ENCODE measurements at regions not wholly inside any gene's neighbourhood (a gene's known extent, or its start where the extent isn't known, plus 50 kb on each side); places are given as distances from the start of the nearest gene placed in this dataset.

DNA sequence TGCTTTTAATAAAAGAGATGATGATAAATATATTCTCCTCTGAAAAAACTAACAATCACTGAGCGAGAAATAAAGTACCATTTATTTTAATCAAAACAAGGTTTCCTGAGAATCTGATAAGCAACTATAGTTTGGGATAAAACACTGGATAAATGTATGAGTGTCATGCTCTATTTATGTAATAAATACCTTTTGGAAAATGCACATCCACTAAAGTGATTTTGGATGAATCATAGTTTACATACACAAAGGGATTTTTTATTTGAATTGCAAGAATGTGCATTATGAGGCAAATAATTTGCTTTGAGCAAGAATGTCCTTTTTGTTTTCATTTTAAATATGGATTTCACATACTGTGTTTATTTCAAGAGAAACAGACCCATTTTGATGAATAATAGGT, 1483.5 kb downstream of the MRPL39 start:
- H3K4me1 ChIP-seq (ENCODE audit: insufficient read depth, low read length), result no peaks in the 10 kb centered on the region
- H3K36me3 ChIP-seq (ENCODE audit: insufficient read depth, low read length), result no peaks in the 10 kb centered on the region
- intact Hi-C loops (cut with micrococcal nuclease), result no loop called here
- Mint-ChIP-seq H3K27me3 (no peaks in the 10 kb centered on the region), H3K4me1 (no peaks in the 10 kb centered on the region), H3K9me3 (peaks cover 0 to 2% (median 0%) of the 10 kb centered on the region in 8 donors), H3K27ac (no peak overlapping the region), H3K36me3 (no peaks in the 10 kb centered on the region), H3K4me3 (no peak overlapping the region)
- H3K4me3 ChIP-seq (ENCODE audit: low read length in 2 of 2), result no peak overlapping the region
- H3K27ac ChIP-seq (ENCODE audit: low read depth, low read length), result no peak overlapping the region
- H3K27me3 ChIP-seq (ENCODE audit: insufficient read depth, low read length), result no peaks in the 10 kb centered on the region
- DNase-seq, result no peak
- no peaks in the 10 kb centered on the region for H3K9me3 ChIP-seq (ENCODE audit: control insufficient read depth in 1 of 2, low read length in 2 of 2)
- ChIA-PET POLR2A (ENCODE audit: partially characterized antibody) (no interaction called here), CTCF (ENCODE audit: partially characterized antibody) (no interaction called here)

- Mint-ChIP-seq H3K4me1 (no peaks in the 10 kb centered on the region), H3K27me3 (no peaks in the 10 kb centered on the region), H3K36me3 (no peaks in the 10 kb centered on the region), H3K27ac (no peak overlapping the region), H3K9me3 (peaks cover 0 to 4% (median 1%) of the 10 kb centered on the region in 8 donors), H3K4me3 (no peak overlapping the region)
- H3K4me1 ChIP-seq (ENCODE audit: insufficient read depth, low read length), result no peaks in the 10 kb centered on the region
- POLR2A ChIA-PET (ENCODE audit: partially characterized antibody), result no interaction called here
- no peak overlapping the region for H3K27ac ChIP-seq (ENCODE audit: low read depth, low read length)
- intact Hi-C loops (cut with micrococcal nuclease), result no loop called here
- H3K9me3 ChIP-seq (ENCODE audit: control insufficient read depth in 1 of 2, low read length in 2 of 2), result no peaks in the 10 kb centered on the region
- H3K27me3 ChIP-seq (ENCODE audit: insufficient read depth, low read length), result no peaks in the 10 kb centered on the region
- no peaks in the 10 kb centered on the region for H3K36me3 ChIP-seq (ENCODE audit: insufficient read depth, low read length)
- no peak overlapping the region for H3K4me3 ChIP-seq (ENCODE audit: low read length in 2 of 2)
- CTCF ChIA-PET (ENCODE audit: partially characterized antibody), result no interaction called here
- DNase-seq, result no peak
These were observed 1488.4 kb downstream of the MRPL39 start for GRCh38 chr21:24118738-24119459.

- intact Hi-C loops (cut with micrococcal nuclease), result no loop called here
- no peak overlapping the region for H3K4me3 Mint-ChIP-seq
These were observed 1492.1 kb downstream of the MRPL39 start for GRCh38 chr21:24115141-24115540.

DNA sequence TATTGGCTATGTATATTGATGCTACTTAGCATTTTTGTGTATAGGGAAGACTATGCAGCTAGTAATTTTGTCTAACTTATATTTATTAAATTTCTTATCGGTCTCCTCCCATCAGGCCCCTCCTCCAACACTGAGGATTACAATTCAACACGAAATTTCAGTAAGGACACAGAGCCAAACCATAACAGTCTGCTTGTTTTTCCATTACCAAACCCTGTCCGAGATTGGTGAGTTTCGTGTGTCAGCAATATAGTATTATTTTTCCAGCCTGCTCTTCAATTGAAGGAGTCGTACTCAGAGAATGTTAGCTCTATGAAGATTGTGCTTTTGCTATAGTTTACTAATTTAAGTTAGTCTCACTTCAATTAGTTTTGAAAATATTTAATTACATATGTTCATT, 1495.3 kb downstream of the MRPL39 start:
- DNase-seq, result no peak
- Mint-ChIP-seq H3K4me1 (no peaks in the 10 kb centered on the region), H3K27me3 (no peaks in the 10 kb centered on the region), H3K27ac (no peak overlapping the region), H3K9me3 (peaks cover 0 to 4% (median 0%) of the 10 kb centered on the region in 8 donors), H3K4me3 (no peak overlapping the region), H3K36me3 (no peaks in the 10 kb centered on the region)
- intact Hi-C loops (cut with micrococcal nuclease), result no loop called here
- ChIA-PET POLR2A (ENCODE audit: partially characterized antibody) (no interaction called here), CTCF (ENCODE audit: partially characterized antibody) (no interaction called here)
- H3K9me3 ChIP-seq (ENCODE audit: control insufficient read depth in 1 of 2, low read length in 2 of 2), result no peaks in the 10 kb centered on the region
- no peaks in the 10 kb centered on the region for H3K36me3 ChIP-seq (ENCODE audit: insufficient read depth, low read length)
- no peak overlapping the region for H3K27ac ChIP-seq (ENCODE audit: low read depth, low read length)
- no peaks in the 10 kb centered on the region for H3K4me1 ChIP-seq (ENCODE audit: insufficient read depth, low read length)
- no peaks in the 10 kb centered on the region for H3K27me3 ChIP-seq (ENCODE audit: insufficient read depth, low read length)
- H3K4me3 ChIP-seq (ENCODE audit: low read length in 2 of 2), result no peak overlapping the region

More at GRCh38 chr21:24115141-24115540, 1492.1 kb downstream of the MRPL39 start:
- Mint-ChIP-seq H3K36me3 (no peaks in the 10 kb centered on the region), H3K4me1 (no peaks in the 10 kb centered on the region), H3K27me3 (no peaks in the 10 kb centered on the region), H3K27ac (no peak overlapping the region), H3K9me3 (peaks cover 0 to 4% (median 1%) of the 10 kb centered on the region in 8 donors)
- H3K4me3 ChIP-seq (ENCODE audit: low read length in 2 of 2), result no peak overlapping the region
- H3K4me1 ChIP-seq (ENCODE audit: insufficient read depth, low read length), result no peaks in the 10 kb centered on the region
- no peaks in the 10 kb centered on the region for H3K36me3 ChIP-seq (ENCODE audit: insufficient read depth, low read length)
- H3K27ac ChIP-seq (ENCODE audit: low read depth, low read length), result no peak overlapping the region
- no peak for DNase-seq
- ChIA-PET CTCF (ENCODE audit: partially characterized antibody) (no interaction called here), POLR2A (ENCODE audit: partially characterized antibody) (no interaction called here)
- no peaks in the 10 kb centered on the region for H3K27me3 ChIP-seq (ENCODE audit: insufficient read depth, low read length)
- no peaks in the 10 kb centered on the region for H3K9me3 ChIP-seq (ENCODE audit: control insufficient read depth in 1 of 2, low read length in 2 of 2)

- ChIA-PET CTCF (ENCODE audit: partially characterized antibody) (no interaction called here), POLR2A (ENCODE audit: partially characterized antibody) (no interaction called here)
- H3K27me3 Mint-ChIP-seq, result no peaks in the 10 kb centered on the region
- intact Hi-C loops (cut with micrococcal nuclease), result no loop called here
- Histone ChIP-seq H3K27ac (ENCODE audit: low read depth, low read length) (no peak overlapping the region), H3K9me3 (ENCODE audit: control insufficient read depth in 1 of 2, low read length in 2 of 2) (no peaks in the 10 kb centered on the region), H3K27me3 (ENCODE audit: insufficient read depth, low read length) (no peaks in the 10 kb centered on the region), H3K4me3 (ENCODE audit: low read length in 2 of 2) (no peak overlapping the region), H3K36me3 (ENCODE audit: insufficient read depth, low read length) (no peaks in the 10 kb centered on the region), H3K4me1 (ENCODE audit: insufficient read depth, low read length) (no peaks in the 10 kb centered on the region)
- H3K4me3 Mint-ChIP-seq, result no peak overlapping the region
- H3K4me1 Mint-ChIP-seq, result no peaks in the 10 kb centered on the region
- no peak overlapping the region for H3K27ac Mint-ChIP-seq
- no peak for DNase-seq
- H3K36me3 Mint-ChIP-seq, result no peaks in the 10 kb centered on the region
- H3K9me3 Mint-ChIP-seq, result peaks cover 0 to 4% (median 0%) of the 10 kb centered on the region in 8 donors
These were observed 1496.4 kb downstream of the MRPL39 start for GRCh38 chr21:24110846-24111245.

- Histone ChIP-seq H3K4me3 (ENCODE audit: low read length in 2 of 2) (no peak overlapping the region), H3K9me3 (ENCODE audit: control insufficient read depth in 1 of 2, low read length in 2 of 2) (no peaks in the 10 kb centered on the region), H3K27ac (ENCODE audit: low read depth, low read length) (no peak overlapping the region), H3K27me3 (ENCODE audit: insufficient read depth, low read length) (no peaks in the 10 kb centered on the region), H3K36me3 (ENCODE audit: insufficient read depth, low read length) (no peaks in the 10 kb centered on the region), H3K4me1 (ENCODE audit: insufficient read depth, low read length) (no peaks in the 10 kb centered on the region)
- ChIA-PET POLR2A (ENCODE audit: partially characterized antibody) (no interaction called here), CTCF (ENCODE audit: partially characterized antibody) (interaction anchor here (0.9 kb wide), 1 partner anchor 8 kb away, joined by 3 read pairs; no protein-coding TSS in a partner anchor)
- no peak for DNase-seq
- no peak overlapping the region for H3K27ac Mint-ChIP-seq
- intact Hi-C loops (cut with micrococcal nuclease), result no loop called here
- no peaks in the 10 kb centered on the region for H3K27me3 Mint-ChIP-seq
- no peaks in the 10 kb centered on the region for H3K4me1 Mint-ChIP-seq
- H3K36me3 Mint-ChIP-seq, result no peaks in the 10 kb centered on the region
- peaks cover 0 to 5% (median 1%) of the 10 kb centered on the region in 8 donors for H3K9me3 Mint-ChIP-seq
- no peak overlapping the region for H3K4me3 Mint-ChIP-seq
These were observed 1510.1 kb downstream of the MRPL39 start for GRCh38 chr21:24097181-24097580.

DNA sequence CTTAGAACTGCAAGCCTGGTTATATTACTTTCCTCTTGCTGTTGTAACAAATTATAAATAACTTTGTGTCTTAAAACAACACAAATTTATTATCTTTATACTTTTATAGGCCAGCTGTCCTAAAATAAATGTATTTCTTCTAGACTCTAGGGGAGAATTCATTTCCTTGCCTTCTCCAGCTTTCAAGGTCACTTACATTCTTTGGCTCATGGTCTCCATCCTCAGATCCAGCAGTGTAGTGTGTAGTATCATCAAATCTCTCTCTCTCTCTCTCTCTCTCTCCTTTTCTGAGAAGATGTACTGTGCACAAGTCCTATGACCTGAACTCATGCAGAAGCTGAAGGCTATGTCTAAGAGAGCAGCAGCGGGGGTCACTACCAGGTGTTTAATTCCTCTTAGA, 1510.6 kb downstream of the MRPL39 start:
- no peaks in the 10 kb centered on the region for H3K36me3 ChIP-seq (ENCODE audit: insufficient read depth, low read length)
- Mint-ChIP-seq H3K9me3 (peaks cover 0 to 7% (median 3%) of the 10 kb centered on the region in 8 donors), H3K4me1 (no peaks in the 10 kb centered on the region), H3K4me3 (no peak overlapping the region), H3K36me3 (no peaks in the 10 kb centered on the region), H3K27me3 (no peaks in the 10 kb centered on the region), H3K27ac (no peak overlapping the region)
- no peak overlapping the region for H3K4me3 ChIP-seq (ENCODE audit: low read length in 2 of 2)
- intact Hi-C loops (cut with micrococcal nuclease), result no loop called here
- H3K27me3 ChIP-seq (ENCODE audit: insufficient read depth, low read length), result no peaks in the 10 kb centered on the region
- POLR2A ChIA-PET (ENCODE audit: partially characterized antibody), result no interaction called here
- DNase-seq, result no peak
- H3K9me3 ChIP-seq (ENCODE audit: control insufficient read depth in 1 of 2, low read length in 2 of 2), result no peaks in the 10 kb centered on the region
- H3K4me1 ChIP-seq (ENCODE audit: insufficient read depth, low read length), result no peaks in the 10 kb centered on the region
- H3K27ac ChIP-seq (ENCODE audit: low read depth, low read length), result no peak overlapping the region
- CTCF ChIA-PET (ENCODE audit: partially characterized antibody), result interaction anchor here (0.9 kb wide), 1 partner anchor 9 kb away, joined by 3 read pairs; no protein-coding TSS in a partner anchor

All from CD4-positive, alpha-beta memory T cell (primary cell).